OCI-LY3 (cell line): ENCODE measurements at regions not wholly inside any gene's neighbourhood (a gene's known extent, or its start where the extent isn't known, plus 50 kb on each side); places are given as distances from the start of the nearest gene placed in this dataset.

Source experiments
- CTCF ChIP-seq: fragments of 200-600, 300-600 bp; sonication (generic); IDR thresholded peaks from 2 replicates; pipeline ENCODE4 v1.5.1; 2014; ENCODE audit warnings: antibody characterized with exemption, low read length, low read depth
- EZH2phosphoT487 ChIP-seq: fragments of 200-600 bp; shearing (Covaris generic); IDR thresholded peaks from 2 replicates; pipeline ENCODE4 v1.6.1; 2018; ENCODE audit warnings: antibody characterized with exemption, mixed run types, low read depth

GRCh38 chr4:67328393-67328792, 216.9 kb downstream of the CENPC start:
- TF ChIP-seq CTCF, result no peak
- no peak for TF ChIP-seq EZH2phosphoT487
